Activated CD4-positive, alpha-beta T cell treated with anti-CD3 and anti-CD28 coated beads, Interleukin-2, Interleukin-4, amounts not matched to agents 100 ng/mL and 50 ng/mL, durations not matched to agents 16 hours and 8 hours (primary cell): ENCODE measurements at regions not wholly inside any gene's neighbourhood (a gene's known extent, or its start where the extent isn't known, plus 50 kb on each side); places are given as distances from the start of the nearest gene placed in this dataset.

Source experiments
- DNase-seq: peaks from one replicate; pipeline ENCODE4 v3.0.0-alpha.2; 2020; ENCODE audit warnings: low spot score

DNA sequence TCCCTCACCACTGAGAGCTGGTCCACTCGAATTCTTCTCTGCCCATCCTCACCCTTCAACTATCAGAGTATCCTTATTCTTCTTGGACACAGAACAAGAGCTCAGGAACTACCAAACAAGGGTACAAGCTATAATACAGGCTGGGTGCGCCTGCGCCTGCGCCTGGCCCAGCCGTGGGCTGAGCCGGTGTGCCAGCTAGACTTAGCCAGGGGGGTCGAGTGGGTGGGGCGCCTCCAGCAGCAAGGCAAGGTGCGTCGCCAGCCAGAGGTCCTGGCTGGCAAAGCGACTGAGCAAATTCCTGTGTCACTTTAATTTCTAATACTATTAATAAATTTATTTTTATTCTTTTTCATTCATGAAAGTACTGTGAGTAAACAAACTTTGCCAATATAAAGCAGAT, 1072.6 kb upstream of the PIK3C3 start:
- DNase-seq: no peak

DNA sequence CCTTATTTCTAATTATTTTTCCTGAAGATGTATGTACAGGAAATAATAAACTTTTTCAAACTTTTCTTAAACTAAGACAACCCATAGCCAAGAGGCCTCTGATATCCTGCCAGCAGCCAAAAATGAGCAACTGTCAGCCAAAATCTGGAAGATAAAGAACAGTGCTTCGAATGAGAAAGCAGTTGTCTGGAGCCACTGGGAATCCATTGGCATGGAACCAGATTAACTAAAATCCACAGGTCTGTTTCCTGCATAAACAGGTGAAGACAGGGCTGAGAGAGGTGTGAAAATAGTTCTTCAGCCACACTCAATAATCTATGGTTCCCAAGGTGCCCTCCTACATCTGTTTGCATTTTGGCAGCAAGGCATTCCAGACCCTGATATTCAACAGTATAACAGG, 1076.7 kb upstream of the PIK3C3 start:
- DNase-seq: no peak

DNA sequence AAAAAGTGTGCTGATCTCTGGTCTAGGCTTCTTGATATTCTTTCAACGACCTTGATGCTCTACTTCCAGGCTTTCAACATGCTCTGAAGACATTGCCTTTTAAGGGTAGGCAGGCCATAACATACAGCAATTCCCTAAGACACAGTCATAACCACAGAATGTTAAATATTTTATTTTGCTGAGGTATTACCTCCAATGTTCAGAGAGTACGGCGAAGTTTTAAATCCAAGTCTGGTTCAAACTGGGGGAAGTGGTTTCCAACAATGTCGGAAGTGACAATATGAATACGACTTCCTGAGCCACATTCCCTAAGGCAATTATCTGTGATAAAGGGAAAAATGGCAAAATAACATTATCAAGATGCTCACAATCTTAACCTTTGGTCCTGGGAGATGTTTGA, 1077.9 kb upstream of the PIK3C3 start:
- no peak for DNase-seq

DNA sequence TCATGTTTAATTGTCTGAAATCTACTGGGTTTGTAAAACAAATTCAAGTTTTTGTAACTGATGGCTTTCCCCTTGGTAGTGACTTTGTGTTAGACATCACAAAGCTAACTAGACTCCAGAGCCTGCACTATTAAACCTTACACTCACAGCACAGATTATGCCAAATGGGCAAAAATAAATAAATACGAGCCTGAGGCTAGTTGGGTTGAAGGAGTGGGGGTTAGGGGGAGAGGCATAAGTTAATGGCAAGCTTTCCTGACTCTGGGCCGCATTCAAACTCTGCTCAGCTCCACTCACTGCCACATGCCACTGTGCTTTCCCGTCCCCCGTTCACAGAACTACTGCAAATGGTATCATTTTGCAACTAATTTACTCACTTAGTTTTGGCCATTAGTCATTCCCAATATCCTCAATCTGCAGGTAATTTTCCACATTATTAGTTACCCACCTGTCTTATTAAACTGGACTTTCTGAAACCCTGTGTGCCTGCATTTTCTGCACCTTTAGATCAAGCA, 1079.9 kb upstream of the PIK3C3 start:
- no peak for DNase-seq

GRCh38 chr18:40874233-40874632, 1080.8 kb upstream of the PIK3C3 start:
- DNase-seq: no peak

- DNase-seq: no peak
These were observed 1086.8 kb upstream of the PIK3C3 start for GRCh38 chr18:40868110-40868858.

DNA sequence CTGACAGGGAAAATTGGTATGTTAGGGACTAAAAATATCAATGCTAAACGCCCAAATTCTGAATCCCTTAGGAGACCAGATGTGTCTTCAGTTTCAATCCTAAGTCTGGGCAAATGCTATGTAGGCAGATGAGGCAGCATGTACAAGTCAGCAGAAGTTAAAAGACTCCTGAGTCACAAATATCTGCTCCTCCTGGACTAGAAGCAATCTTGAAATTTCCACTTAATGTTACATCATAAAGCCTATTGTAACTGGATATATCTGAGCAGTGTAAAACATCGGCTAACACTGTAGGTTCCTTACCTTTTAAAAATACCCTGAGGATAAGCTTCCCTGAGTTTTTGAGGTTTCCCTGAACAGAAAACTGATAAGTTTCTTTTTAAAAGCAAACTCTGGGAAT, 1087.6 kb upstream of the PIK3C3 start:
- DNase-seq: no peak

- DNase-seq: no peak
These were observed 1088.1 kb upstream of the PIK3C3 start for GRCh38 chr18:40866968-40867367.

- DNase-seq: no peak
These were observed 1088.9 kb upstream of the PIK3C3 start for GRCh38 chr18:40866013-40866645.

GRCh38 chr18:40864846-40865245, 1090.2 kb upstream of the PIK3C3 start:
- no peak for DNase-seq

DNA sequence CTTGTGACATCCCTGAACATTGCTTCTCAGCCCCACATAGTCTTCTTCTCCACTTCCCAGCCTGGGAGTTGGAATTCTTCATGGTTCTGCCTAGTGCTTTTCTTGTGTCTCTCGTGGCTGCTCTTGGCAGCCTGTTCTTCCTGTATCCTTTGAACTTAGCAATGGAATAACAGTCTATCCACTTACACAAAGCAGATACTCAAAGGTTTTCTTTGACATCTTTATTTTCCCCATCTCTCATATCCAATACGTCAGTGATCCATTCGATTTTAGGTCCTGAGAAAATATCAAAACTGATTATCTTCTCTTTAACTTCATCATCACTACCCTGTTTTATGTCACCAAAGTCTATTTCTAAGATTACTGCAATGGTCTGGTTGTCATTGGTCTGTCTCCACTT, 1091.2 kb upstream of the PIK3C3 start:
- DNase-seq: no peak

- no peak for DNase-seq
These were observed 1094.8 kb upstream of the PIK3C3 start for GRCh38 chr18:40860189-40860588.

GRCh38 chr18:40855661-40856060, 1099.4 kb upstream of the PIK3C3 start:
- DNase-seq: no peak

GRCh38 chr18:40852406-40852805, 1102.6 kb upstream of the PIK3C3 start:
- no peak for DNase-seq

- no peak for DNase-seq
These were observed 1104.0 kb upstream of the PIK3C3 start for GRCh38 chr18:40851014-40851429.

DNA sequence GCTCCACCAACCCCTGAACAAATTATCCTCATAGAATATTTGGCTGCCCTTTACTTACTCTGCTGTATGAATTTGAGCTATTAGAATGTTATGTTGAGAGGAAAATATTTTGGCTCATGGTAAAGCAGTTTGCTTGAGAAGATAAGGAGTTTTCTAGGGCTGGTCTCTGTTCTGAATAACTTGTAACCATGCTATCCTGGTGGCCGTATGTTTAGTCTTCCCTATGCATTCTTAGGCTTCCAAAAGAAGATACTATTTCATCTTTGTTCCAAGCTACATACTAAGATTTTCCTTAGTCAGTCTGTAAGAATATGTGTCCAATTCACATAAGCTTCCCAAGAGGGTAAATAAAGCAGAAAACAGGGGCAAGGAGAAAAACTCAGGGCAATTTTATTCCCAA, 1105.1 kb upstream of the PIK3C3 start:
- DNase-seq: no peak

- no peak for DNase-seq
These were observed 1113.6 kb upstream of the PIK3C3 start for GRCh38 chr18:40841467-40841866.

DNA sequence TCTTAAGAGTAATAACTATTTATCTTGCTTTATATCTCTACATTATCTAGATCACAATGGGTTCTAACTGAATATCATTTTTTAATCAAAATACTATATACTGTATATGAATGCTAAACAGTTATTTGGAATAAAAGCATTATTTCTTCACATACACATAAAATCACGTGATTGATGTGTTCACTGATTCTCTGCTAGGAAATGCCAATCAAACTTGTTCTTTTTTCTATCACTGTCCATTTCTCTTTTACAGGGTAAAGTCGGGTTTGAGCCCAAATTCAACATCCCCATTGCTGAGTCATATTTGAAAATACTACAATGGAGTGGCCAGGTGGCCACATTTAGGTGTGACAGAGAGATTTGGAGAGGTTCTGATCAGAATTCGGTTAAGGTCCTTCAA, 1114.0 kb upstream of the PIK3C3 start:
- DNase-seq: no peak

GRCh38 chr18:40832362-40832761, 1122.7 kb upstream of the PIK3C3 start:
- no peak for DNase-seq

DNA sequence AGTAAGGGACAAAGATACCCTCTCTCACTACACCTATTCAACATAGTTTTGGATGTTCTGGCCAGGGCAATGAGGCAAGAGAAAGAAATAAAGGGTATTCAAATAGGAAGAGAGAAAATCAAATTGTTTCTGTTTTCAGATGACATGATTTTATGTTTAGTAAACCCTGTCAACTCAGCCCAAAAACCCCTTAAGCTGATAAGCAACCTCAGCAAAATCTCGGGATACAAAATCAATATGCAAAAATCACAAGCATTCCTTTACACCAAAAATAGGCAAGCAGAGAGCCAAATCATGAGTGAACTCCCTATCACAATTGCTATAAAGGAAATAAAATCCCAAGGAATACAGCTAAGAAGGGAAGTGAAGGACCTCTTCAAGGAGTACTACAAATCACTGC, 1130.7 kb upstream of the PIK3C3 start:
- DNase-seq: no peak

DNA sequence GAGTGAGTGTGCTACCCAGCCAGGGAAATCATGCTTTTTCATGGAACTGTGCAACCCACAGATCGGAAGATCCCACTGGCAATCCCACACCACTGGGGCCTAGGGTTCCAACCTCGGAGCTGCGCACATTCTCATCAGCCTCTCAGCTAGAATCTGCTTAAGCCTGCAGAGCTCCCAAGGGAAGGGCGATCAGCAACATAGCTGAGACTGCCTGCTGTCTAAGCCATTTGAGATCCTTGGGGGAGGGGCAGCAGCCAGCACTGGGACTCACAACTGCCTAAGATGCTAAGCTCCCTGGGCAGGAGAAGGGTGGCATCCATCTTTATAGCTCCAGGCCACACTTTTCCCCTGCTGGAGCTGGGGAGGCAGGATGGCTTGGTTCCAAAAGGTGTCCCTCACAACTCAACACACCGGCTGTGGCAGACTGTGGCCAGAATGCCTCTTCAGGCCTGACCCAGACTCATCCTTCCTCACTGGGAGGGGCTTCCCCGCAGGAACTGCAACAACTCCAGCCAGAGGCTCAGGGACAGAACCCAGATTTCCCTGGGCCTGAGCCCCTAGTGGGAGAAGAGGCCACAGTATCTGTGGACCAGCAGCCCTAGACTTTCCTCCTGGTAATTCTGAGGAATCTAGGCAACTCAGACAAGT, 1133.3 kb upstream of the PIK3C3 start:
- no peak for DNase-seq

DNA sequence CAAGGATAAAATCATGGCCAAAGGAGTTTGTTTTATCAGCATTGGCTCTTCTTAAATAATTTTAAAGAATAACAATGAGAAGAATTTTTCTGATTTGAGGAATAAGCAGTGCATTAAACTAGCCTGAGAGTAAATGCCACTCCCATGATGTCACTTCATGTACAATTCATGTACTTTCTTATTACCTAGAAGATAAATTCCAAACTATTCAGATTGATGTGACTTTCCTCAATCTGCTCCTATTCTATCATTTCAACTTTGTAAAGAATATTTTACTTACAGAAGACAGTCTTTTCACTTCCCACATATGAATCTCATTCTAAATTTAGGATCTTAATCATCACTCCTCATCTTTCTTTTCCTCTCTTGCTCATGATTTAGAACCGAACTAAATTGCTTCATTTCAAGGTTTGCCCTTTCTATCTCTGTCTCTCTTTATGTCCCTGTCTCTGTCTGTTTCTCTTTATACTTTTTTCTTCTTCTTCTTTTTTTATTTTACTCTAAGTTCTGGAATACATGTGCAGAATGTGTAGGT, 1142.0 kb upstream of the PIK3C3 start:
- DNase-seq: no peak

DNA sequence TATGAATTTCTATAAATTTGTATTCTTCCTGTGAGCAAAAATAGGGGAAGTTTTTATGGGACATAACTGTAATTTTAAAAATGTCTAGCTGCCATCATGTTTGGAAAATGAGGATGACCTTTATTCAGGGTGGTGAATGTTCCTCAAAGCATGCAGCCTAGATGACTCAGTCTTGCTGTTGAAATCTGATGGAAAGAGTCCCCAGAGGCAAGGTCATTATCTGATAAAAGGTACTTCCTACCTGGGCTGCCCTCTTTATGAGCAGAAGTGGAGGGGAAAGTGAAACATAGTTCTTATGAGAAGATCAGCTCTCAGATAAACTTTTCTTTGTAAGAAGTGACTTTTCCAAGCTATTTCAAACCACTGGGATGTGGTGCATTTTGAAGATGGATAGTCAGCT, 1144.7 kb upstream of the PIK3C3 start:
- DNase-seq: no peak
